ENCODE measurements at regions not wholly inside any gene's neighbourhood (a gene's known extent, or its start where the extent isn't known, plus 50 kb on each side); places are given as distances from the start of the nearest gene placed in this dataset.
A peak's percentile ranks its signal among the peaks of the same experiment; 100 is the strongest.
"Not testable (repeated sequence)": the region's sequence is repeated elsewhere in the genome, so short reads cannot be mapped to it uniquely, and the experiment has no call there.

GRCh38 chr17:45651145-45651709 is 132.9 kb upstream of the CRHR1 start:
- DNase-seq, result no peak

DNA sequence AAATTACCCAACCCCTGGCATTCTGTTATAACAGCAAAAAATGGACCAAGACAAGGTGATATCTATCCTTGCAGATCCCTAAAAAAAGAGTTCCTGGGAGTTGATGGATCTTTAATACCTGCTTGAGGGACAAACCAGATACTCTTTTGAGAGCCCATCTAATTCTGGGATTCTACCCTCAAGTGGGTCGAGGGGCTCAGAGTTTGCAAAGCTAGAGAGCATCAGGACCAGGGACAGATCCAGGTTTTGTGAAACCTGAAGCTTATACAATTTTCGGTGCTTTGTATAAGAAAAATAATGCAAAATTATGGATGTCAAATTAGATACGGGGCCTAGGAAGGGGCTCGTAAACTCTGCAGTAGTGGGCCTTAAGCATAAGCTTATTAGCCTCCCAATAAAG is 130.5 kb upstream of the CRHR1 start:
- DNase-seq, result peak; percentile 41

- no peak for DNase-seq
Measured at GRCh38 chr17:45656527-45657181, 127.5 kb upstream of the CRHR1 start.

GRCh38 chr17:45660474-45660873 is 123.6 kb upstream of the CRHR1 start:
- peak; percentile 80 for DNase-seq

- DNase-seq, result no peak
Measured at GRCh38 chr17:45662432-45662831, 121.7 kb upstream of the CRHR1 start.

DNA sequence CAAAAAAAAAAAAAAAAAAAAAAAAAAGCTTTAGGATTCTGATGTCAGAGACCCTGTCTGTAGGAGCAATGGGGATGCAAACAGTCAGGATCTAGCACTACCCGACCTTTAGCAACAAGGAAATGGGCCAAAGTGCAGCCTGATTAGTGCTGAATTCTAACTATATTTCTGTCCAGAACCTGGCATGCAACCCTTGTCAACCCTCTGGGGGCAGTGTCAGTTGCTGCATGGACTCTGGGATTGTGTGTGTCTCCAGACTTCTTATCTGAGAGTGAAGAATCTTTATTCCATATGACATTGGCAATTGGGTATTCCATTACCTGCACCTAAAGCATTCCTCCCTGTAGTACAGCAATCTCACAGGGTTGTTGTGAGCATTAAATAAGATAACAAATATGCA is 120.3 kb upstream of the CRHR1 start:
- no peak for DNase-seq

DNA sequence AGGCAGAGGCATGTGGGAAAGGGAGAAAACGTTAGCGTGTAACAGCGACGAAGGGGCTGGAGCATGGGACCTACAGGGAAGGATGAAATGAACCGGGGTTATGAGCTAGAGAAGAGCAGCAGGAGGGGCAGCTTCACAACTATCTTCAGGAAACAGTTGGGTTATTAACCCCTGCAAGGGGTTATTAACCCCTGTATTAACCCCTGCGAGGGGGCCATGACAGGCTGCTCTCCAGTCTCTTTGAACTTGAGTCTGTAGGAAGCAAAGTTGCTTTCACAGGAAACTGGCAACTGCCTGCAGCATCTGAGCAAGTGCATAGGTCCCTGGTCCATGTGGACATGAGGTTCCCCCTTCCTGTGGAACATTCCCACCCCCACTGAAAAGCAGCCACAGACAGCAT is 119.2 kb upstream of the CRHR1 start:
- DNase-seq, result no peak

GRCh38 chr17:45666046-45666600 is 118.0 kb upstream of the CRHR1 start:
- DNase-seq, result no peak

DNA sequence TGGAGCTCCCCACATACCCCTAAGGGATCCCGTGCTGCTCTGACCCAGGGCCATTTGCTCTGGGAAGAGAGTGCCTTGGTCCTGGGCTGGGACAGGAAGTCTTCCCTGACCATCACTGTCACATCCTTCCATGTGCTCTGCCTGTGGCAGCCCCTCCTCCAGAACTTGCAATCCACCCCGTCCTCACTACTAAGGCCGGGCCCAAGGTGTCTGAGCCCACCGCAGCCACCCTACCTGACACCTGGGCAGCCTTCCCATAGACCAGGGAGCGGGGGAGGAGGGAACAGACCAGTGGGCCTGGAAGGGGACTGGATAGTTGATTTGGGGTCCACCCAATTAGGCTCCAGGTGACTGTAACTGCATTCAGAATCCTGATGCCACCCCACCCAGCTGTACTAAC is 117.5 kb upstream of the CRHR1 start:
- no peak for DNase-seq

GRCh38 chr17:45667591-45668171 is 116.4 kb upstream of the CRHR1 start:
- DNase-seq, result no peak

DNA sequence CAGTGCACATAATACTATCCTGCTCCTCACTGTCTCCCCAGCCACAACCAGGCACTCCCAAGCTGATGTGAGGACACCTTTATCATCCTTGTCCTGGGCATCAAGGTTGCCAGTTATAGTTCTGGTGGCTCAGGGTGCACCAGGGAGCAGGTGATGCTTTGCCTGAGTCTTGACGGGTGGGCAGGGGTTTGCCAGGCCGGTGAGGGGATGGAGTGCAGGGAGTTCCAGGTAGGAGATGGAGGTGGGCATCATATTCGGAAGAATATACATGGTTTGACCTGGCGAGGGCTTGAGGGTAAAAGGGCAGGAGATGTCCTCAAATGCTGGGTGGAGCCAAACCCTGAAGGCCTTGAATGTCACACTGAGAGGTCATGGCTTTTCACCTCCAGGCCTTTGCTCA is 115.8 kb upstream of the CRHR1 start:
- DNase-seq, result no peak

DNA sequence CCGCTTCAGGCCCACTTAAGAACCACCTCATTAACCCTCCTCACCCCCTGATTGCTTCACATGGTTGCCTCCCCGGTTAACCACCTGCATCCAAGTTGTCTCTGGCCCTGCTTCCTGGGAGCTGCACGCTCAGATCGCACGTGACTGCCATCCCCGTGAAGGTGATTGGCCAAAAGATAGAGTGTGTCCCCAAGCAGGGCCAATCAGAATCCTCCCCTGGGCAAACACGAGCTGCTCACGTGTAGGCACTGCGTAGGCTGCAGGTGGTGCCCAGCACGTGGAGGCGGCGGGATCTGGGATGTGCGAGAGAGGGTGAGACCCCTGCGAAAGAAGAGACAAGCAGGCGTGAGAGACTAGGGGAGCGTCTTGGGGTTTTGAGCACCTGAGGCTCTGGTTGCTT is 111.8 kb upstream of the CRHR1 start:
- DNase-seq, result no peak

GRCh38 chr17:45672792-45673191 is 111.3 kb upstream of the CRHR1 start:
- DNase-seq, result no peak

GRCh38 chr17:45673759-45674158 is 110.4 kb upstream of the CRHR1 start:
- DNase-seq, result not testable (repeated sequence)

- DNase-seq, result no peak
Measured at GRCh38 chr17:45675012-45675411, 109.1 kb upstream of the CRHR1 start.

- no peak for DNase-seq
Measured at GRCh38 chr17:45675892-45676291, 108.2 kb upstream of the CRHR1 start.

DNA sequence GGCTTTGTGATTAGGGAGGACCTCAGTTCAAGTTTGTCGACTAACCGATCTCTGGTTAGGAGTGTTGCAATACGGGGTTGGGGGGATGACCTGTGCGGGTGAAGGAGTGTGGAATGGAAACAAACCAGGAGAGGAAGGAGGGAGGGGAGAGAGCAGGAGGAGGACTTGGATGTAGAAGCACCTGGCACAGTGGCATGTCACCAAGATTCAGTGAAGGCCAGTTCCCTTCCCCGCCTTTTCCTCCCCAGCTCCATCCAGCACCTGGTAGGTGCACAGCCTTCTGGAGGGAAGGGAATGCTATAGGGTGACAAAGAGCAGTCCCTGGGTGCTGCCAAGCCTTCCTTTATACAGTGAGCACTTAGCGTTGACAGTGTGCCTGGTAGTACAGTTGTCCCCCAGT is 107.4 kb upstream of the CRHR1 start:
- no peak for DNase-seq

DNA sequence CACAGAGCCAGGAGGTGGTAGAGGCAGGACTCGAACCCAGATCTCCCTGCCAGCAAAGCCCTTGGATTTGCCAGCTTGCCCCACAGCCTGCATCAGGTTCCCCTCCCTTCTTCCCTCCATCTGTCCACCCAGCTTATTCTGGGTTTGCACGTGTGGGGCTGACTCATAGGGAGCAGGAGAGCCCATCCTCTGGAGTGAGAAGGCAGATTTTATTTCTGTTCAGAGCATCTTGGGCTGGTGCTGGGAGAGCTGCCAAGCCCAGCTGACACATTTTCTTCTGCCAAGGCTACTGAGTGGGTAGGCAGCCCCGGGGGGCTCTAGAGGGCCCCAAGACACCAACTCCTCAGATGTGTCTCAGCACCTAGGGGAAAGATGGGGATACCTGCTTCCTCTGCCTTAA is 106.3 kb upstream of the CRHR1 start:
- DNase-seq, result no peak

DNA sequence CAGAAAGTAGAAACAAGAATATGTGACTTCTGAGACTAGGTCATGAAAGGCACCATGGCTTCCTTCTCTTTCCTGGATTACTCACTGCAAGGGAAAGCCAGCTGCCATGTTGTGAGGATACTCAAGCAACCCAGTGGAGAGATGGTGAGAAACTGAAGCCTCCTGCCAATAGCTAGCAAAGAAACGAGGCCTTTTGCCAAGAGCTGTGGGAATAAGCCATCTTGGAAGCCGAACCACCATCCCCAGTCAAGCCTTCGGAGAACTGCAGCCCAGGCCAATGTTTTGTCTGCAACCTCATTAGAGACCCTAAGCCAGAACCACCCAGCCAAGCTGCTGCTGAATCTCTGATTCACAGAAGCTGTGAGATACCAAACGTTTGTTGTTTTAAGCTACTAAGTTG is 104.7 kb upstream of the CRHR1 start:
- DNase-seq, result no peak

DNA sequence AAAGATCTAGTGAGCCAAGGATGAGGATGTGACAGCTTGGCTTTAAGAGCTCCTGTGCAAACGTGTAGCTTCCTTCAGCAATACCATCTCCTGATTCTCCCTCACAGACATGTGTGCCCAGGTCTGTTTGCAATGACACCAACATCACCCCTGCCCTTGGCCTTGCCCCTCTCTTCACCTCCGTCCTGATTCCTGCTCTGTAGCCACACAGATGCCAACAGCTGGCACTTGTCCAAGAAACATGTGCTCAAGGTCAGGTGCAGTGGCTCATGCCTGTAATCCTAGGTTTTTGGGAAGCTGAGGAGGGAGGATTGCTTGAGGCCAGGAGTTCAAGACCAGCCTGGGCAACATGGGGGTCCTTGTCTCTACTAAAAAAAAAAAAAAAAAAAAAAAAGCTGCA is 103.8 kb upstream of the CRHR1 start:
- no peak for DNase-seq

DNA sequence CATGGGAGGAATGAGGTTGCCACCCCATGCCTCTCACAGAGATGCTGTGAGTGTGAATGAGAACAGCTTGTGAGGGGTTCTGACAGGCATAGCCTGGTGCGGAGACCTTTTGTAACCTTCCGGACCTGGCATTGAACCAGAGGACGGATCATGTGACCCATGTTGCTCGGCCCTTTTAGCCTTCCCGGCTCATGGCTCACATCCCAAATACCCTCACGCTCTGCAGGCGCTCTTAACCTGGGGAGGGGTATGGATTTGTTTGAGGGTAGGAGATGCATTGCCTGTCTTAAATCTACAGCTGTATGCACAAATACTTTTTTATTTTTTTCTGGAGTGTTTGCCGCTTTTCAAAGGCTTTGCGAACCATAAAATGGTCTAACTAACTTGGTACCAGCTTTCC is 102.4 kb upstream of the CRHR1 start:
- no peak for DNase-seq

- DNase-seq, result no peak
Measured at GRCh38 chr17:45686250-45686649, 97.9 kb upstream of the CRHR1 start.

DNA sequence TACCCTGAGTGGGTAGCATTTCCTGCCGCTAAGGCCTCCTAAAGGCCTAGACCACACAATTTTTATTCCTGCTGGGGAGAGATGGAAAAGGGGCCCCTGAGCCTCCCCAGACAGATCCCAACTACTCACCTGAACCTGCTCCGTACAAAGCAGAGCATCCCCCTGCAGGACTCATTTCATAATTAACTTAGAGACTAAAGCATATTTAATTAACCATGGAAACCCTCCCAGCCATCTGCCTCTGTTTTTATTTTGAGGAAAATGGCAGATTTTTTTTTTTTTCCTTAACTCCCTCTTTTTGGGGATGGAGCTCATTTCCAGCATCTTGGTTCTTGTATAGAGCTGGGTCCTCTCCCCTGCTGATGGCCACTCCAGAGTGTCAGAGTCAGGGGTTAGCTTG is 96.5 kb upstream of the CRHR1 start:
- no peak for DNase-seq

GRCh38 chr17:45688353-45688752 is 95.8 kb upstream of the CRHR1 start:
- no peak for DNase-seq

GRCh38 chr17:45688820-45689219 is 95.3 kb upstream of the CRHR1 start:
- DNase-seq, result no peak

Measured in islet precursor cell (in vitro differentiated cells).